HG03565 (cell line): ENCODE measurements at regions not wholly inside any gene's neighbourhood (a gene's known extent, or its start where the extent isn't known, plus 50 kb on each side); places are given as distances from the start of the nearest gene placed in this dataset.
A peak's percentile ranks its signal among the peaks of the same experiment; 100 is the strongest.
"Not testable (repeated sequence)": the region's sequence is repeated elsewhere in the genome, so short reads cannot be mapped to it uniquely, and the experiment has no call there.

Source experiments
- ATAC-seq: cut with Tn5 transposase; IDR thresholded peaks from one replicate; pipeline ENCODE4 v1.9.1; 2021; ENCODE audit warnings: mild to moderate bottlenecking, moderate library complexity; ENCODE audit not compliant: unreplicated experiment

DNA sequence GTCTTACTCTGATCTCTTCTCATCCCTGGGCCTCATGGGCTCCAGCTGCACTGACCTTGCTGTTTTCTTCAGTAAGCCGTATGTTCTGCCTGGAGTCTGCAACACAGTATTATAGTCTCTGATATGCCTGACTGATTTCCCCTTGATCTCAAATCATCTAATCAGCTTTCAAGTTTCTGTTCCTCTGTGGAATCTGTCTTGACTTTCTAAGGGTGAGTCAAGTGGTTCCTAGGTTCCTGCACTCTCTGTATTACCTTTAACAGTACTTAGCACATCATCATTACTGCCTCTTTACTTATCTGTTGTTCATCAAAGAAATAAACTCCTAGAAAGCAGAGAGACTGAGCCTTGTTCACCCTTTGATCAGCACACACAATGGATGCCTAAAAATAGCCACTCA is 350.7 kb downstream of the LMO7 start:
- peak; percentile 100 for ATAC-seq

- ATAC-seq, result no peak
Observed at GRCh38 chr13:75985132-75985531, 349.0 kb downstream of the LMO7 start.

DNA sequence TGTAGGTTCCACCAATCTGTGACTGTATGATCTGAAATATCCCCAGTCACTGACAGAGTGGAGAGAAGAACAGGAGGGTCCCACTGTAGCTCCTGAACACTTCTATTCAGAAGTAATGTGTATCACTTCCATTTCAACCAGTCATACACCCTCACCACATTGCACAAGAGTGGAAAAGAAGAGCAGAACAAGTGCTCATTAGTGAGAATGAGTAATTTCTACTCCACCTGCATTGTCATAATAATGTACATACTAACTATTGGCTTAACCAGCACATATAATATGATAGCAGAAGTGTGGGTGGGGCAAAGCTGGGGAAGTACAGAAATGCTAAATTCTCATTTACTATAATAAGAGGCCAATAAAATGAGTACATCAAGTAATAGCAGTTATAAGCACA is 342.7 kb downstream of the LMO7 start:
- ATAC-seq, result no peak

DNA sequence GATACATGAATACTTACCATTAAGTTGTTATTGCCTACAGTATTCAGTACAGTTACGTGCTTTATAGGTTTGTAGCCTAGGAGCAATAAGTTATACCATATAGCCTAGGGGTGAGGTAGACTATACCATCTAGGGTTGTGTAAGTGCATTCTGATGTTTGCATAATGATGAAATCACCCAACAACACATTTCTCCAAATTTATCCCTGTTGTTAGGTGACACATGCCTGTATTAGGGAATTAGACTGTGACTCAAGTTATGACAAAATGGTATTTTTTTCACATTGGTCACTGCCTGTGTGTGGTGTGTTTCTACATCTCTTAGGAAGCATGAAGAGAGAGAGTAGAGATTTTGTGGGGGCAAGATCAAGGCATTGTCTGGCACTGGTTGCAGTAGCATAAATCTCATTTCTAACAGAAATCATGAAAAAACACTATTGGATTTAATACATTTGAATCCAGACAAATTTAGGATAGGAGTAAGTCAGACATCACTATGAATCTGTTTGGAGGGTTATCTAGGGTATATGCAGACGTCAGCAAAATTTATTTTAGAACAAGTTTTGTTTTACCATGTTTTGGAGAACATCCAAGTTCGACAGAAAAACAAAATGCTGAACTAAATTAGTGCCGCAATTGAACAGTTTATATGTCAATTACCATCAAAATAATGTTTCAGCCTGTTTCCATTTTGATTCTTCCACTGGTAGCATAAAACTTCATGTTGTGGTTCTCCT is 332.1 kb downstream of the LMO7 start:
- ATAC-seq, result no peak

- no peak for ATAC-seq
Observed at GRCh38 chr13:75963302-75963701, 327.2 kb downstream of the LMO7 start.

DNA sequence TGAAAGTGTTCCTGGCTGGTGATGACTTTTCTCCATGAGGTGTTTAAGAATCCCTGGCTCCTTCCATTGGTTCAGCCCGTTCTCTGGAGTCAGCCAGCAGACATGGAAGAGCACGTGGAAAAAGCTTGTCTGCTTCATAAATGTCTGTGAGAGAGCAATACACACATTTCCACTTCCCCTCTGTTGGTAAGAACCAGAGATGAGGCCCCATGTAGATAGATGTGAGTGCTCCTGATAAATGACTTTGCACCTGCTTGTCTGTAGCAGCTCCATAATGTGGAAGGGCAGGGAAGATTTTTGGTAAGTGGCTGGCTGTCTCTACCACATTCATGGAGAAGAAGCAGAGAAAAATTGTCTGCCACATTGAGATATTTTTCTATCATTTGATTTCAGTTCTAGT is 325.8 kb downstream of the LMO7 start:
- ATAC-seq, result no peak

DNA sequence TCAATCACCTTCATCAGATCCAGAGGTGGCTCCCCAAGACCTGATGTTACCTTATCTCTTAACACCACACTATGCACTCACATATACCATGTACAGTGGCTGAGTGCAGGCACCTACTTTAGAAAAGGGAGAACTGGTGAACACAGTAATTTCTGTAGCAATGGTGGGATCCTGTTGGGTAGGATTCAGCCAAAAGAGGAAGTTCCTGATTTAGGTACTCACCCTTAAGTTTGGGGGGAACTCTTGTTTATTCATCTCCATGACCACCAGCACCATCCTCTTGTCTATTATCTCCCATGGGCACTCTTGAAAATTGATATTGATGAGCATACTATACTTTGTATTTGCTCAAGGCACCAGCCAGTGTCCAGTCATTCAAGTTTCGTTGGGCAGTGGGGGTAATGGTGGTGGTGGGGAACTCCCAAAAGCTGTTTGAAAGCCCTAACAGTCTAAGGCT is 324.4 kb downstream of the LMO7 start:
- ATAC-seq, result peak; percentile 99

- ATAC-seq, result no peak
Observed at GRCh38 chr13:75959861-75960481, 323.8 kb downstream of the LMO7 start.

DNA sequence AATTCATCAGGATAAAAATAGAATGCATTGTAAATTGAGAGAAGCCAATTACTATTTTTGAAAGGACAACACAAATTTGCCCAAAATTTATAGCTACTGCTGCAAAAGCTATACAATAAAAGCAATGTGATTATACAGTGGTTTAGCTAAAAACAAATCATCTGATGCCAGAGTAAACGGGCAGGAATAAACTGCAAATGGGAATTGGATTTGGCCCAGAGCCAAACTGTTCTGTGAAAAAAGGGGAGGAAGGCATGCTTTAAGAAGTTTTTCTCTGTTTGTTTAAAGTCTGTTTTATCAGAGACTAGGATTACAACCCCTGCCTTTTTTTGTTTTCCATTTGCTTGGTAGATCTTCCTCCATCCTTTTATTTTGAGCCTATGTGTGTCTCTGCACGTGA is 317.5 kb downstream of the LMO7 start:
- ATAC-seq, result not testable (repeated sequence)

DNA sequence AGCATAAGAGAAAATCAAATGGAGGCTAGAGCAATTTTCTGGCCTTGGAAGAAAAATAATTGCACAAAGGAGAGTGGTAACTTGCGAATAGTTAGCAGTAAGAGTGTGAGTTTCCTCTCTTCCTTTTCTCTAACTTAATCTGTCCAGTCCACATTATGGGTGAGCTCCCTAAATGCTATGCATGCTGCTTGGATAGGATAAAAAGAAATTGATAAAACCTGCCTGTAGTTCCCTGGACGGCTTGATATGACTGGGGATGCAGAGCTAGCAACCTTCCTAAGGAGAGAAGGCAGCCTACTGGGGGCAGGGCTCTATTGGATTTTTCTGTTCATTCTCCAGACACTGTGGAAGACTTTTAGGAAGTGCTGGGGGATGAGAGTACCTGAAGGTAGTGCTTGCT is 311.3 kb downstream of the LMO7 start:
- no peak for ATAC-seq

- ATAC-seq, result no peak
Observed at GRCh38 chr13:75946536-75947284, 310.6 kb downstream of the LMO7 start.

GRCh38 chr13:75945841-75946482 is 309.8 kb downstream of the LMO7 start:
- ATAC-seq, result no peak

GRCh38 chr13:75938811-75939560 is 302.9 kb downstream of the LMO7 start:
- ATAC-seq, result no peak

- ATAC-seq, result no peak
Observed at GRCh38 chr13:75936791-75937190, 300.7 kb downstream of the LMO7 start.

DNA sequence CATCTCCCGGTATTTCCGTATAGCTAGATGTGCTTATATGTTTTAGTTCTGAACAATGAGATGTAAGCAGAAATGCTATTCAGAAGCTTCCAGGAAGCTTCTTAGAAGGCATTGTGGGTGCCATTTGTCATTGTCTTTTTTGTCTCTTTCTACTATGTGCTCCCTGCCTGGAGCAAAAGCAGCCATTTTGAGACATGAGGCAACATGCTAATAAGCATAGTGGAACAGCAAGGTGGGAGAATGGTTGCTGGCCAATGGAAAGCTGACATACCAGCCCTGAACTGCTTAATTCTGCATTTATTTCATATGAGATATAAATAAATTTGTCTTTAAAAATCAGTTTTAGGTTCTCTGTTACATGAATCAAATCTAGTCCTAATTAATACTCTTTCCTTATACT is 299.7 kb downstream of the LMO7 start:
- no peak for ATAC-seq

GRCh38 chr13:75934889-75935288 is 298.8 kb downstream of the LMO7 start:
- ATAC-seq, result no peak

- no peak for ATAC-seq
Observed at GRCh38 chr13:75932636-75933035, 296.5 kb downstream of the LMO7 start.

DNA sequence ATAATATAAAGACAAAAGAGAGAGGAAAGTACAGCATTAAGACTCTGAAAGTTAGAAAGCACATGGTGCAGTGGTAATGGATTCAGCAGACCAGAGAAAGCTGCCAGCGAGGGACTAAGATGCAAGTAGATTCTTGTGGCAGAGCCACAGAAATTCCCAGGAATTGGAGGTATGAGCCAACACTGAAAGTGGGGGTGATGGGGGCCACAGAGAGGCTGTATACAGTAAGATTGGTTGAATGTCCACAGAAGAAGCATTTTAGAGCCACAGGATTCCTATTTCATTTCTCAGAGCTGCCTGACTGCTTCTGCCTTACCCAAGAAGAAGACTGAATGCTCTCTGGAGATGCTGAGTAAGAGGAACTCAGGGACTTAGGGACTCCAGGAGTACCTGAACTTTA is 295.0 kb downstream of the LMO7 start:
- ATAC-seq, result no peak

GRCh38 chr13:75929076-75929475 is 292.9 kb downstream of the LMO7 start:
- ATAC-seq, result no peak

- no peak for ATAC-seq
Observed at GRCh38 chr13:75927183-75927669, 291.1 kb downstream of the LMO7 start.

DNA sequence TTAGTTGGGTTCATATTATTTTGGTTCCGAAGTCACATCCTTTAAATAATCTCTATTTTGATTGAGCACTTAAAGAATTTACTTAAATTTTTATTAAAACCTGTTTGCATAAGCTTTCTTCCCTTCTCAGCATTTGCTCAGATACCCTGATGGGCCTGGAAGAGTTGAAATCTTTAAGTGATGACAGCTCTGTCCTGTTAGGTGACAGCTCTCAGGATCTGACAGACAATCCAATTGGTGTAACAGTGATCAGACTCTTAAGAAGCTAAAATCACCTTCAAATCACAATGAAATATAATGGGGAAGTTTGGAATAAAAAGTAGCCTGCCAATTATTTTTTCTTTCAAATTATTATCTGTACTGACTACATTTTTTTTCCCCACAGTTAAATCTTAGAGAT is 284.4 kb downstream of the LMO7 start:
- no peak for ATAC-seq
